ENCODE measurements at regions not wholly inside any gene's neighbourhood (a gene's known extent, or its start where the extent isn't known, plus 50 kb on each side); places are given as distances from the start of the nearest gene placed in this dataset.

GRCh38 chr4:4794421-4794820 is 65.0 kb upstream of the MSX1 start:
- H3K4me3 ChIP-seq: no peak overlapping the region
- TF ChIP-seq CTCF (IDR thresholded peaks at IDR 0.05) (no peak), EP300 (IDR thresholded peaks at IDR 0.05) (no peak), POLR2A (IDR thresholded peaks at IDR 0.05) (no peak)
- intact Hi-C loops (cut with DNase I): no loop called here
- no peaks in the 10 kb centered on the region for H3K9me3 ChIP-seq
- no peaks in the 10 kb centered on the region for H3K36me3 ChIP-seq
- WGBS, 3 donors: 23 to 58% (median 50%) methylated on average over 1 of the region's 1 CpG
- H3K27ac ChIP-seq: no peak overlapping the region
- no peaks in the 10 kb centered on the region for H3K4me1 ChIP-seq (ENCODE audit: insufficient read depth)
- DNase-seq: no peak
- no peaks in the 10 kb centered on the region for H3K27me3 ChIP-seq

- Histone ChIP-seq H3K27ac (no peak overlapping the region), H3K4me3 (no peak overlapping the region), H3K27me3 (no peaks in the 10 kb centered on the region), H3K36me3 (no peaks in the 10 kb centered on the region), H3K4me1 (ENCODE audit: insufficient read depth) (no peaks in the 10 kb centered on the region), H3K9me3 (no peaks in the 10 kb centered on the region)
- WGBS, 3 donors: 23 to 26% (median 24%) methylated on average over 4 of the region's 4 CpGs
- no peak for DNase-seq
- TF ChIP-seq CTCF (IDR thresholded peaks at IDR 0.05) (no peak), EP300 (IDR thresholded peaks at IDR 0.05) (no peak), POLR2A (IDR thresholded peaks at IDR 0.05) (no peak)
- intact Hi-C loops (cut with DNase I): no loop called here
These were observed 67.0 kb upstream of the MSX1 start for GRCh38 chr4:4792466-4792865.

GRCh38 chr4:4791299-4792111 is 68.0 kb upstream of the MSX1 start:
- intact Hi-C loops (cut with DNase I): no loop called here
- 66 to 71% (median 66%) methylated on average over 11 to 14 of the region's 14 CpGs for WGBS, 3 donors

GRCh38 chr4:4789462-4789861 is 70.0 kb upstream of the MSX1 start:
- 80 to 97% (median 94%) methylated on average over 1 of the region's 1 CpG for WGBS, 3 donors
- TF ChIP-seq CTCF (IDR thresholded peaks at IDR 0.05) (no peak), POLR2A (IDR thresholded peaks at IDR 0.05) (no peak), EP300 (IDR thresholded peaks at IDR 0.05) (no peak)
- intact Hi-C loops (cut with DNase I): no loop called here
- no peaks in the 10 kb centered on the region for H3K4me1 ChIP-seq (ENCODE audit: insufficient read depth)
- no peak for DNase-seq
- no peaks in the 10 kb centered on the region for H3K27me3 ChIP-seq
- H3K4me3 ChIP-seq: no peak overlapping the region
- no peaks in the 10 kb centered on the region for H3K36me3 ChIP-seq
- no peaks in the 10 kb centered on the region for H3K9me3 ChIP-seq
- H3K27ac ChIP-seq: no peak overlapping the region

More at GRCh38 chr4:4791299-4792111, 68.0 kb upstream of the MSX1 start:
- DNase-seq: no peak
- H3K36me3 ChIP-seq: no peaks in the 10 kb centered on the region
- TF ChIP-seq CTCF (IDR thresholded peaks at IDR 0.05) (no peak), EP300 (IDR thresholded peaks at IDR 0.05) (no peak), POLR2A (IDR thresholded peaks at IDR 0.05) (no peak)
- H3K4me1 ChIP-seq (ENCODE audit: insufficient read depth): no peaks in the 10 kb centered on the region
- H3K27ac ChIP-seq: no peak overlapping the region
- H3K27me3 ChIP-seq: no peaks in the 10 kb centered on the region
- H3K9me3 ChIP-seq: no peaks in the 10 kb centered on the region
- H3K4me3 ChIP-seq: no peak overlapping the region

Data from ovary (tissue), 7 donors.